NCI-H2081 (cell line): ENCODE measurements at regions not wholly inside any gene's neighbourhood (a gene's known extent, or its start where the extent isn't known, plus 50 kb on each side); places are given as distances from the start of the nearest gene placed in this dataset.
A peak's percentile ranks its signal among the peaks of the same experiment; 100 is the strongest.
"Not testable (repeated sequence)": the region's sequence is repeated elsewhere in the genome, so short reads cannot be mapped to it uniquely, and the experiment has no call there.

Experiments used
- DNase-seq, 2 experiments: peaks; one replicate each; lab custom pipeline; 2025; lab: John Stamatoyannopoulos, UW

DNA sequence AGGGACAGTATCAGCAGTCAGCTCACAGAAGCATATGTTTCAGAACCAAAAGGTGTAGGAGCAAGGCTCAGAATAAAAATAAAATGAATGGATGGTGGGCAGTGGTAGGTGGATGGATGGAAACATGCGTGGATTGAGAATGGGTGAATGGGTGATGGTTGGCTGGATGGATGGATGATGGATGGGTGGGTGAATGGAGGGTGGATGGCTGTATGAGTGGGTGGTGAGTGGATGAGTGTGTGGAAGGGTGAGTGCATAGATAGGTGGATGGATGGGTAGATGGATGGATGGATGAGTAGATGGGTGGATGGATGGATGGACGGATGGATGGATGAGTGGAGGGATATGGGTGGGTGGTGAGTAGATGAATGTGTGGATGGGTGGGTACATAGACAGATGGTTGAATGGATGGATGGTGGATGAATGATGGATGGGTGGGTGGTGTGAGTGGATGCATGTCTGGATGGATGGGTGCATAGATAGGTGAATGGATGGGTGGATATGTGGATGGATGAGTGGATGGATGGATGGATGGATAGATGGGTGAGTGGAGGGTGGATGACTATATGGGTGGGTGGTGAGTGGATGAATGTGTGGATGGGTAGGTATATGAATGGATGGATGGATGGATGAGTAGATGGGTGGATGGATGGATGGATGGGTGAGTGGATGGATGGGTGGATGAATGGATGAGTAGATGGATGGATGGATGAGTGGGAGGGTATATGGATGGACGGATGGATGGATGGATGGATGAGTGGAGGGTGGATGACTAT, 164.2 kb downstream of the C9orf50 start:
- DNase-seq: no peak

DNA sequence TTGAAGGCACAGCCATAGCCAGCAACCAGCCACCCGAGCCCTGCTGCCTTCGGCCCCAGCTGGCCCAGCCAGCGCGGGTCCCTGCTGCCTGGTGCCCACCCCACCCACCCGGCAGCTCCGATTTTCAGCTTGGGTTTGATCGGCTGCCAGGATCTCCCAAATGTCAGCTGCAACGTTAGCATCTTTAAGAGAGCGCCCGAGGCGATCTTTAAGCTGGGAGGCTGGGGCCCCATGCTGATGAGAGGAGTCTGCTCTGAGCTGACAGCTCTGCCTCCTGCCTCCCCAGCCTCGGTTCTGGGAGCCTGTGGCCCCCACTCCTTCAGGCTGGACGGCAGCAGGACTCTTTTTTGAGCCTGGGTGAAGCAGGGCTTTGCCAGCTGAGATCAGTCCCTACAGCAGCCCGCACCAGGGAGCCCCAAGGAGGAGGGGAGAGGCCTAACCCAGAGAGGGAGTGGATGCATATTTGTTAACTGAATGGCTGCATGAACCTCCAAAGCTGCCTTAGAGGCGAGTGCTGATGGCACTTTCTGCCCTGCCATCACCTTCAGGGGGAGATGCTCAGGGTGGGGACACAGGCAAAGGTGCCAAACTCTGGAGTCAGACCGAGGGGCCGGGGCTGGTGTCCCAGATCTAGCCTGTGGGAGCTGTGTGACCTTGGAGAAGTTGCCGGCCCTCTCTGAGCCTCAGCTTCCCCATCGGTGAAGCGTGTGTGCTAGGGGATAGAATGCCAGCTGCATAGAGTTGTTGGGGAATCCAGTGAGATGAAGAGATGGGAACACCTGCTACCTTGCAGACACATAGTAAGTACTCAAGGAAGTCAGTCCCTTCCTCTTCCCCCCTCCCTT, 165.5 kb downstream of the C9orf50 start:
- DNase-seq: no peak

DNA sequence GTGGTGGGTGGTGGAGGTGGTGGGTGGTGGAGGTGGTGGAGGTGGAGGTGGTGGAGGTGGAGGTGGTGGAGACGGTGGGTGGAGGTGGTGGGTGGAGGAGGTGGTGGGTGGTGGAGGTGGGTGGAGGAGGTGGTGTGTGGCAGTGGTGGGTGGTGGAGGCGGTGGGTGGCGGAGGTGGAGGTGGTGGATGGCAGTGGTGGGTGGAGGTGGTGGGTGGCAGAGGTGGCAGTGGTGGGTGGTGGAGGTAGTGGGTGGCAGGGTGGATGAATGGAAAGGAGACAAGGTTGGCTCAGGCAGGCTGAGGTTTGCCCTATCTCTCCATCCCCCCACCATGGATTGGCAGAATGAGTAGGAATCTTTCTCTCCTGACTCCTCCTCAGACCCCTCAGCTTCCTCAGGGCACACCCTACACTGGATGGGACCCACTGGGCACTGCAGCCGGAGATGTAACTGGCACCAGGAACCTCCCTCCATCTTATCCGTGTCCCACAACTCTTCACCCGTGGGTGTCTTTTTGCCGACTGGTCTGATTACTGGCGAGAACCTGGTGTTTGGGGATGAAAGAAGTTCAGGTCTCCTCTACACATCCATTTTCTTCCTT, 166.3 kb downstream of the C9orf50 start:
- no peak for DNase-seq

DNA sequence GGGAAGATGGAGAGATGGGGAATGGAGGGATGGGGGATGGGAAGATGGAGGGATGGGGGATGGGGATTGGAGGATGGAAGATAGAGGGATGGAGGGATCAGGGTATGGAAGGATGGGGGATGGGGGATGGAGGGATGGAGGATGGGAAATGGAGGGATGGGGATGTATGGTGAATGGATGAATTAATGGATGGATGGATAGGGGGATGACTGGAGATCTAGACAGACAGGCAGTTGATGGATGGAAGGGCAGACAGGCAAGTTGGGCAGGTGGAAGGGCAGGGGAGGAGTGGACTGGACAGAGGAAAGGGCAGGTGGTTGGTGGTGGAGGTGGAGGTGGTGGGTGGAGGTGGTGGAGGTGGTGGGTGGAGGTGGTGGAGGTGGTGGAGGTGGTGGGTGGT, 167.2 kb downstream of the C9orf50 start:
- DNase-seq: no peak

DNA sequence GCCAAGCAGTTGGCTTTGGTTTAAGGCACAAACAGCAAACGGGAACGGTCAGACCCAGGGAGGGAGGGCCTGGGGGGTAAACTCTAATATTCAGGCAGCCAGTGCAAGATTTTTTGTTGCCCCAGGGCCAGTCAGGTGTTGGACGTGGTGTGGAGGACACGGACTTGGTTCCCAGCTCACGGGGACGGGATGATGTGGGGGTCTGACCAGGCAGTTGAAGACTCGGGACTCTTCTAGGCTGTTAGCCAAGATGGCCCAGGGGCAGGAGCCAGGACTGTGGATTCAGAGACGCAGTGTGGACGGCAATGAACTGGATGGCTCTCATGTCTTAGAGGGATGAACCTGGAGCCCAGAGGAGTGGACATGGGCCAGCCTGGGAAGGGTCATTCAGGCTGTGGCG, 169.2 kb downstream of the C9orf50 start:
- DNase-seq: no peak

DNA sequence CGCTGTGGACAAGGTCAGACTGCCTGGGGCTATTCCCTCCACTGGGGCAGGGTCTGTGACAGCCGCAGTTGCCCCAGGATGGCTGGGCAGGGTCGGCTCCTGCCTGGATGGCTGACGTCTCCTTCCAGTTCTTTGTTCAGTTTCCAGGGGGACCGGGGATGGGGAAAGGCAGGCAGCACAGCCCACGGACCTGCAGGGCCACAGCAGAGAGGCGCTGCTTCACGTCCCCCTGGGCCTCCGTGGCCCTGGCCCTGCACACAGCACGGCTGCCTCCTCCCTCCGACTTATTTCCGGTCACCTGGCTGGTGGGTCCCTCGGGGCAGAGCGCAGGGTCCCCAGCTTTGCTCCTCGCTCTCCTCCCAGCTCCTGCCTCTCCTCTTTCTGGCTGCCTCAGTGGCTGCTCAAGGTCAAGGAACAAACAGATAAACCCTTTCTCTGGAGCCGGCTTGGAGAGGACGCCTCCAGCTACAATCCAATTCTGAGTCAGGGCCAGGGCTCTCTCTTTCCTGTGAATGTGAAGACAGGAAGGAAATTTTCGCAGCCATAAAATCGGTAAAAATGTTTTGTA, 169.7 kb downstream of the C9orf50 start:
- no peak for DNase-seq

DNA sequence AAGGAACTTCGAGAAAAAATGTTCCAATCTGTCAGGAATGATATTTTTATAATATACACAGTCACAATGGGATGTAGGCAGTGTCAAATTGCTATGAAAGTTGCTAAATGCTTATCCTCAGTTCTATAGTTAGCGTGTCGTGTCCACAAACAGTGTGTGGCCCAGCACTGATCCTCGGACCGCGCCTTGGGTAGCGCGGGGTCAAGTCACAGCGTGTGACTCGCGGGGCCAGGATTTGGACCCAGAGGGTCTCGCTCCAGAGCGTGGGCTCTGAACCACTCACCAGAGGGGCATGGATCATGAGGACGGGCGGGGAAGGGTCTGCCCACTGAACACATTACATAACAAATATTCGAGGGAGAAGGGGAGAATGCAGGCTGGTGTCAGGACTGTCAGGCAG, 171.8 kb downstream of the C9orf50 start:
- DNase-seq: no peak

DNA sequence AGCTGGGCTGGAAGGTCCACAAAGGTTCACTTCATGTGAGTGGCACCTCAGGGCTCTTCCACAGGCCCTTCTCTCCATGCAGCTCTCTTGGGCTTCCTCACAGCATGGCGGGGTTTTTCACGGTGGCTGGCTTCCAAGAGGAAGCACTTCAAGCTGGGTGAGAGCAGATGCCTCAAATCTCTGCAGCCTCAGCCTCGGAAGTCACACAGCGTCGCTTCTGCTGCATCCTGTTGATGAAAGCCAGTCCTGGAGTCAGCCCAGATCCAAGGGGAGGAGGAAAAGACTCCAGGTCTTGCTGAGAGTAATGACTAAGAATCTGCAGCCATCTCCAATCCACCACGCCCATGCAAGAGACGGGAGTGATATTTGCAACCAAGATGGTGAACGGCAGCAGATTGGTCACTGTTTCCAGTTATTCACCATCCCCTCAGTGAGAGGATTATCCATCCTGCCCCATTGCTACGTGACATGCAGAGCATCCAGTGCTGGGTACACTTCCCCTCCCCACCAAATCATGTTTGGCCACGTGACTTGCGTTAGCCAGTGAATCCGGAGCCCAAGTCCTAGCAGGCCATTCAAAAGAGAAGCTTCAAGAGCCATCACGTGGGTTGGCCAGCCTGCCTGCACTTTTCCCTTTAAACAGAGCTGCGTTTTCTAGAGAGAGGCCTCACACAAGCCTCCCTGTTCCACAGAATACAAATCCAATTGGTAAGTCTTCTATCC, 173.9 kb downstream of the C9orf50 start:
- DNase-seq: peak in 1 of 2 experiments; percentile 46

DNA sequence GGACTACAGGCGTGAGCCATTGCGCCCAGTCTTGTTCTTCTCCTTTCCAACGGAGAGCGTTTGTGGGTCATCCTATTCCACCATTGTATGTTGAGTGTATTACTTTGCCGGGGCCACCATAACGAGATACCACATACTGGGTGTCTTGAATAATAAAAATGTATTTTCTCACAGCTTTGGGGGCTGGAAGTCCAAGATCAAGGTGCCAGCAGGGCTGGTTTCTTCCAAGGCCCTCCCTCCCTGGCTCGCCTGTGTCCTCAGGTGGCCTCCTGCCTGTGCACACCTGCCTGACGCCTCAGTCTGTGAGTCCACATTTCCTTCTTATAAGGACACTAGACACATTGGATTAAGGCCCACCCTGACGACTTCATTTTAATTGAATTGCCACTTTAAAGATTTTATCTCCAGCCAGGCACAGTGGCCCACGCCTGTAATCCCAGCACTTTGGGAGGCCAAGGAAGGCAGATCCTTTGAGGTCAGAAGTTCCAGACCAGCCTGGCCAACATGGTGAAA, 175.1 kb downstream of the C9orf50 start:
- DNase-seq: no peak

DNA sequence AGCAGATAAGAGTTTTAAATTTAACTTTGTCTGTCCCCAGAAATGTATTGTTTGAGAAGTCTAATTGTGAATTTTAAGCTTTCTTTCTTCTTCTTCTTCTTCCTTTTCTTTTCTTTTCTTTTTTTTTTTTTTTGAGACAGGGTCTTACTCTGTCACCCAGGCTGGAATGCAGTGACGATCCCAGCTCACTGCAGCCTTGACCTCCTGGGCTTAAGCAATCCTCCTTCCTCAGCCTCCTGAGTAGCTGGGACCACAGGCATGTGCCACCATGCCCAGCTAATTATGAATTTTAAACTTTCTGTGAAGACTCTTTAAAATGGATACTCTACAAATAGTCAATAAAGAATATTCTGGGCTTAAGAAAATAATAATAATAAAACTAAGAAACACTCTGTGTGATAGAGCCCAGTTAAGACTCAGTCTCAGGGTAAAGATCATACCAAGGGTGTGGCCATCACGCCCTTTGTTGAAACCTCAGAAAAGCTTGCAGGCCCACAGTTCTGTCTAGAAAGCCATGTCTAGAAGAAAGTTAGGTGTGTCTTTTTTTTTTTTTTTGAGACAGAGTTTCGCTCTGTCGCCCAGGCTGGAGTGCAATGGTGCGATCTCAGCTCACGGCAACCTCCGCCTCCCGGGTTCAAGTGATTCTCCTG, 177.3 kb downstream of the C9orf50 start:
- not testable (repeated sequence) for DNase-seq

DNA sequence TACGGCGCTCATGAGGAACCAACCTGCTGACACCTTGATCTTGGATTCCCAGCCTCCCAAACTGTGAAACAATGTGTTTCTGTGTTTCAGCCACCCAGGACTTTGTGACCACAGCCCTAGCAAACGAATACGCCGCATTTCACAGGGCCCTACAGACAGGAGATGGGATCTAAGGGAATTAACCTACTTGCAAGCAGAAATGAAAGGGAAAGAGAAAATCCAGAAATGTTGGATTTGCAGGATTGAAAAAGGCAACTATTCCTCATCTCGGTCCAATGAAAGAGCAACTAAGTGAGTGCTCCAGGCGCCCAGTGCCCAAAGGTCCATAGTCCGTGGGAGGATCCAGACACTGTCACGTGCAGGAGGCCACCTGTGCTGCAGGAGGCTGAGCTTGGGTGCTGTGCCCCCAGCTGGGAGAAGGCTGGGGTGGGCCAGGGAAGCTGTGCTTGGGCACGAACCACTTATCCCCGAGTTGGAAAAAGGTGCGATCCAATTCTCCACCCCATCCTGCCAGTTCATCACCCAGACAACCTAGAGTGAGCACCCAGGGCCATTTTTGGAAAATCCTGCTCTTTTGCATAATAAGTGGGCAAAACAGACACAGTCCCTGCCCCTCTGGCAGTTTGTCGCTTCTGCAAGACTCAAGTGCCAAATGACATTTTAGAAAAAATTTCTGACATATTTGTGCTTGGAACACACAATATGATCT, 177.9 kb downstream of the C9orf50 start:
- no peak for DNase-seq

DNA sequence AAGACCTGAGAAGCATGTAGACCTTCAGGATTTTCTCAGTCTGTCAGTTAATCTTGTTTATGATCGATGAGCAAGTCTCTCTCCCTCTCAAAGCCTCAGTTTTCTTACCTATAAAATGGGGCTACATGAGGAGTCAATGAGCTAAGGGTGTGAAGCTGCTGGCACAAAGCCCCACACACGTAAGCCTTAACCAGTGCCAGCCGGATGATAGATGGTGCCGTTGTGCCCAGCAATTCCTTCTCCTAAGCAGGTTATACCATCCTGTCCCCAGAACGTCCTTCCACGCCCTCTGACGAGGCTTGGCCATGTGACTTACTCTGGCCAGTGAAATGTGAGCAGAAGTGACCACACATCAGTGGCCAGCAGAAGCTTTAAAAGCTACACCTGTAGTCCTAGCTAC, 179.0 kb downstream of the C9orf50 start:
- DNase-seq: no peak

DNA sequence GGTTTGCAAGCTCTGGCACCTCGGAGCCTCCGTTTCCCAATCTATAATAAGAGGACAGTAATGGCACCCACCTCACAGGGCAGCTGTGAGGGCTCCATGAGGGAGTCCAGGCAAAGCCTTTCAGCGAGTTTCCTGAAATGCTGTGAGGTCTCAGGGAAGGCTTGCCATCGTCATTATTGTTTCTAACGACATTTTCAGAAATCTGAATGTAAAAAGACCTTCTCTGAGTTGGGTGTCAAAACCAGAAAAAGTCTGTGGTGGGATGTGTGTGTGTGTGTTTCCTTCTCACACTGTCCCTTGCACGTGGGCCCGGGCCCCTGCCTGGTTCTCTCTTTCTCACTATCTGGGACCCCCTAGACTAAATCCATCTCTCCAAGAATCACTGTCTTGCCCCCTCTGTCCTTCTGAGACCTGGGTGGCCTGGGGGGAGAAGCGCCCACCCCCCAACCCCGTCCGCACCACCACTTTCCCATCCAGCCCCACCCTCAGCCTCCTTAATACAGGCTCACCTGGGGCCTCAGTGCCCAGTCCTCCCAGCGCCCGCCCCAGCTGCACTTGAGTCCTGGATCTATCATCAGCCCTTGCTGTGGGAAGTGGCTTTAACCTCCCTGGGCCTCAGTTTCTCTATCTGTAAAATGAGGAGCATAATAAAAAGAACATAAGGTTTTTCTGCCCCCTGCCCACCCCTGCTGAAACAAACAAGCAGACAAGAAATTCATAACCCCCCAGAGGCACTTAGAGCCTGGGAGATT, 180.3 kb downstream of the C9orf50 start:
- DNase-seq: no peak

DNA sequence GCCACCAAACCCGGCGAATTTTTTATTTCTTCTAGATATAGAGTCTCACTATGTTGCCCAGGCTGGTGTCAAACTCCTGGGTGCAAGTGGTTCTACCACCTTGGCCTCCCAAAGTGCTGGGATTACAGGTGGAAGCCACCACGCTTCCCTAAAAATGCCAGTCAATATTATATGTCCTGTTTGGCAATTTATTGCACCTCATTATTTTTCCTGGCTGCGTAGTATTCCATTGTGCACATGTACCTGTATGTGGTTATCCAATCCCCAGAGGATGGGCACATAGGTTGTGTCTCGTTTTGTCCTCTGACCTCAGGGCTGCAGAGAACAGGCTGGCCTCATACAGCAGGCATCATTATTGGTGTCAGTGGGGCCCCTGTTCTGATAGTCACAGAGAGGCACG, 181.7 kb downstream of the C9orf50 start:
- no peak for DNase-seq

DNA sequence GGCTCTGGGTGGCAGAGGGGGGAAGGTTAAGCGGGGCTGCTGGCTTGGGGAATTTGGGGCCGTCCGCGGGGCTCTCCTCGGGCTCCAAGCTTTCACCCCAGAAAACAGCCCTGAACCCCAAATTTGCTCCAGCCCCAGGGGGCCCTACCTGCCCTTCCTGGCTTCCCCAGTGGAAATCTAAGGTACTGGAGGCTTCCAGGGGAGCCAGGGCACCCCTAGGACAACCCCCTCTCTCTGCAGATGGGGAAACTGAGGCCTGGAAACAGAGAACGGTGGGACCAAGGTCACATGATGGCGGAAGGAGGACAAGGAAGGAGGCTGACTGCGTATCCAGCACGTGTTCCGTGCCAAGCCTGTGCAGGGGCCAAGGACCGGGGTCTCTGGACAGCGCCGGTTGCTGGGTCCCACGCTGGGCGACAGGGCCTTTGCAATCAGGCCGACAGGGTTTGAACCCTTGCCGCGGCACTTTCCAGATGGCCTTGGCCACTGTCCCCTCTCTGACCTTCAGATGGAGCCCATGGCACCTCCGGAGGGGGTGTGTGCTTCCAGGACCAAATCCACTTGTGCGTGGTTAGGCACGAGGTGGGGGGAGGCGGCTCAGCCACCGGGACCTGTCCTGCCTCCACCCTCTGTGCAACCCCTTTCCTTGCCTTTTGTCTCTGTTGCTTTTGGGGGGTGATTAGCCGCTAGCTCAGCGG, 183.1 kb downstream of the C9orf50 start:
- DNase-seq: no peak

DNA sequence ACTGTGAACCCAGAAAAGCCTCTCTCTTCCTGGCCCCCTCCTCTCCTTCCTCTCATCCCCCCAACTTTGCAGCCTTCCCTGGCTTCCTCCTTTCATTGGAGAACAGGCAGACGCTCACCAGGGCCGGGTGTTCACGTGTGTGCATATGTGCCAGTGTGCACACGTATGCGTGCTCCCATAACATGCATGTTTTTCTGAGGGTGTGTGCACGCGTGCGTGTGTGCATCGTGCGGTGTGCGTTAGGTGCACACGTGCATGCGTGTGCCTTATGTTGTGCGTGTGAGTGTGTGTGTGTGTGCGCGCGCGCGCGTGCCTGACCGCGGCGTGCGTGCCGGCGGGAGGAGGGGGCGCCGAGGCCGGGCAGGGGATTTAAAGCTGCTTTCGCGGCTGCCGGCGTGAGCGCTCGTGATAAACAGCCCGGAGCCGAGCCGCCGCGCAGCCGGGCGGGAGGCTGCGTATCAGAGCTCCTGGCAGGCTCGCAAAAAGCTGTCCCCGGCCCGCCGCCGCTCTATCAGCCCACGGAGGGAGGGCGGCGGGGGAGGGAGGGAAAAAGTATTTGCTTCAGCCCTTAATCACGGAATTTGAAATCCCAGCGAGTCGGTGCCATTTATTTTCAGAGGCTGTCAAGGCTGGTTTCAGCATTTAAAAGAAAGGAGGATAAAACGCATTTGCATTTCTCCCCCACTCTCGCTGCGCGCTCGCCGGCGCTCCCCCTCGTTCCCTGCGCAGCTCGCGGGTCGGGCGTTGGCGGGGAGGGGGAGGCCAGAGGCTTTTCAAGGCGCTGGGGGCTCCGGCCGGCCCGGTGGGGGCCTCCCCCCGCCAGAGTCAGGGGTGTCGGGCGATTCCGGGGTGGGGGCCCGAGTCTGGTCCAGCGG, 183.9 kb downstream of the C9orf50 start:
- peak in 1 of 2 experiments; percentile 45 for DNase-seq

DNA sequence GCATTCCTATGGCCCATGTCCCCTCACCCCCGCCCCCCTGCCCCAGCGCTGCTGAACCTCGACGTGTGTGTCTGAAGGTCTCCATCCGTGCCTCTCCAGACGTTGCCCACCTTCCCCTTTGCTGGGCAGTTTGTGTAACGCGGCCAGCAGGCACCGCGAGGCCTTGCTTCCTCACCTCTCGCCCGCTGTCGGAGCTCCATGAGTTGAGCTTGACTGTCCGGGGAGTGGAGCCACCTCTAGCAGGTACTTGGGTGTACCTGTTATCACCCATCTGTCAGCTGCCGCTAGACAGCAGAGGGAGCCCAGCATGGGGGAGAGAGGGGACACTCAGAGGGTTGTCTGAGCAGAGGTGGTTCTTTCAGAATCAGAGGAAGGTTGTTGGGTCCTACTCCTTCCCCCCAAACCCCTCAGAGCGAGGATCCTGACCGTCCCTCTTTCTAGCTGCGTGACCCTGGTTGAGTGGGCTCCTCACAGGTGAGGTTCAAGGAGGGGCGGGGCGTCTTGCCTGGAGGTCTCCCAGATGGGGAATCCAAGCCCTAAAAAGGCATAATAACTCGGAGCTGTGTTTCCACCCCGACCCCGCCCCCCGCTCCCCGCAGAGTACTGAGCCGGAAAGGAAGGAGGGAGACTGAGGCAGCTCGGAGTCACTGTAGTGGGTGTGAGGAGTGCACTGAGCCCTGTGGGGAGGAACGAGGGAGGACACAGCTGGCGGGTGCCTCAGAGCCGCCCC, 184.7 kb downstream of the C9orf50 start:
- DNase-seq: no peak
